Renal cortex interstitium (tissue), 11 donors: ENCODE measurements at regions not wholly inside any gene's neighbourhood (a gene's known extent, or its start where the extent isn't known, plus 50 kb on each side); places are given as distances from the start of the nearest gene placed in this dataset.
"Not testable (repeated sequence)": the region's sequence is repeated elsewhere in the genome, so short reads cannot be mapped to it uniquely, and the experiment has no call there.

ENCODE experiments used
- DNase-seq, 11 donors: peaks; one replicate each; pipeline ENCODE4 v3.0.0-alpha.2; 2013; ENCODE audit warnings: low read depth in 9 of 11, low spot score in 4 of 11; ENCODE audit errors: extremely low read depth in 1 of 11

- DNase-seq = no peak
These were observed 118.3 kb downstream of the EXOC5 start for GRCh38 chr14:57150449-57150848.

- DNase-seq = no peak
These were observed 129.5 kb downstream of the EXOC5 start for GRCh38 chr14:57139173-57139572.

DNA sequence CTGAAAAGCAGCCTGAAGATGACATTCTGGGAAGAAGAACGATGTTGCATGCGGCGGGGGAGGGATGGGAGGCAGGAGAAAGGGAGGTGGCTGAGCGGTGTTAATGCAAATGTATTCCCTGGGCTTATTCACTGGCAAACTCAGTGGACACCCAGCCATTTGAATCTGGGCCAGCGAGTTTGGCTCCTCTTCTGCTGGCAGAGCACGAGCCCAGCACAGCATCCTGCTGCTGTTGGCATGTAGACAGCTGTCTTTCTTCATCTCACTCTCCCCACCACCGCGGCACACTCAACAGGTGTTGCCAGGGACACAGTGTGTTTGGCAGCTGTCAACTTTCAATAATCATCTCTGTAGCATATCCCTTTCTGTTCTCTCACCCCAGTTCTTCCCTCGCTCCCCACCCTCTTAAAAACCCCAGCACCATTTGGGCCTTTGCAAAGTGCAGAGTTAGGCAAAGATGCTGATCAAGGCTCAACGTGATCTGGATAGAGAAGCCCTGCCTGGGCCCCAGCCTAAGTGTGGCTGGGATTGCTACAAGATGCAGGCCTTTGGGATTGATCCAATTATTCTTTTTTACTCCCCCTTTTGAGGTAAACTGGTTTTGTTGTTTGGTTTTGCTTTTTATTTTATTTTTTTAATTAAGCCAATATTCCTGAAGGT lies 131.9 kb downstream of the EXOC5 start:
- DNase-seq = no peak

DNA sequence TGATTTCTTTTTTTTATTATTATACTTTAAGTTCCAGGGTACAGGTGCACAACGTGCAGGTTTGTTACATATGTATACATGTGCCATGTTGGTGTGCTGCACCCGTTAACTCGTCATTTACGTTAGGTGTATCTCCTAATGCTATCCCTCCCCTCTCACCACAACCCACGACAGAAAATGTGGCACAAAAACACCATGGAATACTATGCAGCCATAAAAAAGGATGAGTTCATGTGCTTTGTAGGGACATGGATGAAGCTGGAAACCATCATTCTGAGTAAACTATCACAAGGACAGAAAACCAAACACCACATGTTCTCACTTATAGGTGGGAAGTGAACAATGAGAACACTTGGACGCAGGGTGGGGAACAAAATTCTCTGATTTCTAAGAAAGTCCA lies 140.9 kb downstream of the EXOC5 start:
- not testable (repeated sequence) for DNase-seq

- no peak for DNase-seq
These were observed 146.6 kb downstream of the EXOC5 start for GRCh38 chr14:57122129-57122528.

DNA sequence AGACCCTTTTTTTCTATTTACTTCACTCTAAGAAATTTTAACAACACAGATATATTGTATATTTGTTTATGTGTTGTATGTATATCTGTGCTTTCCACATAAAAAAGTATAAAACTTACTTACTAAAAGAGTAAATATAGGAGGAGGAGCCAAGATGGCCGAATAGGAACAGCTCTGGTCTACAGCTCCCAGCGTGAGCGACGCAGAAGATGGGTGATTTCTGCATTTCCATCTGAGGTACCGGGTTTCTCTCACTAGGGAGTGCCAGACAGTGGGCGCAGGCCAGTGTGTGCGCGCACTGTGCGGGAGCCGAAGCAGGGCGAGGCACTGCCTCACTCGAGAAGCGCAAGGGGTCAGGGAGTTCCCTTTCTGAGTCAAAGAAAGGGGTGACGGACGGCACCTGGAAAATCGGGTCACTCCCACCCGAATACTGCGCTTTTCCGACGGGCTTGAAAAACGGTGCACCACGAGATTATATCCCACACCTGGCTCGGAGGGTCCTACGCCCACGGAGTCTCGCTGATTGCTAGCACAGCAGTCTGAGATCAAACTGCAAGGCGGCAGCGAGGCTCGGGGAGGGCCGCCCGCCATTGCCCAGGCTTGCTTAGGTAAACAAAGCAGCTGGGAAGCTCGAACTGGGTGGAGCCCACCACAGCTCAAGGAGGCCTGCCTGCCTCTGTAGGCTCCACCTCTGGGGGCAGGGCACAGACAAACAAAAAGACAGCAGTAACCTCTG lies 156.5 kb downstream of the EXOC5 start:
- DNase-seq = not testable (repeated sequence)

DNA sequence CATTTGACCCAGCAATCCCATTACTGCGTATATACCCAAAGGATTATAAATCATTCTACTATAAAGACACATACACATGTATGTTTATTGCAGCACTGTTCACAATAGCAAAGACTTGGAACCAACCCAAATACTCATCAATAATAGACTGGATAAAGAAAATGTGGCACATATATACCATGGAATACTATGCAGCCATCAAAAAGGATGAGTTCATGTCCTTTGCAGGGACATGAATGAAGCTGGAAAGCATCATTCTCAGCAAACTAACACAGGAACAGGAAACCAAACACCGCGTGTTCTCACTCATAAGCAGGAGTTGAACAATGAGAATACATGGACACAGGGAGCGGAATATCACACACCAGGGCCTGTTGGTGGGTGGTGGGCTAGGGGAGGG lies 158.3 kb downstream of the EXOC5 start:
- DNase-seq = not testable (repeated sequence)

DNA sequence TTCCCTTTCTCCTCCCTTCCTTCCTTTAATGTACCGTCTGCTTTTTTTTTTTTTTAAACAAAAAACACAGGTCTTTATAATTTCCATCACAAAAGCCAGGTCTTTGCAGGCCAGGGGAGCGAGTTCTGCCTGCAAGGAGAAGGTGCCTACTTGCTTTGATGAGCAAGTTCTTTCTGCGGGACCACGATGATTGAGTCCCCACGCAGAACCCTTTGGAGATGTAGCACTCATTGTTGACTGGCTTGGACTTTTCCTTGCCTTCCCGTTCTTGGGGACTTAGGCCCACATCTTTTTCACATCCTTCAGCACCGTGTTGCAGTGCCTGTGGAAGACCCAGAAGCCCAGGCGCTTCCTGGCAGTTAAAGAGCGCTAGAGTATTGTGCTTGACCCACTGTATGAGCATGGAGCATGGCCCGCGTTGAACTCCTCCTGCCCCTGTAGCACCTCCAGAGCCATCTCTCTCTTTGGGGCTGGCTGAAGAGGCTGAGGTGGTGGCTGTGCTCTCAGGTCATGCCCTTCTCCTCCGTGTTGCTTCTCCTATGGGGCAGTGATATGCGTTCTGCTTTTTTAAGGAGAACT lies 177.6 kb downstream of the EXOC5 start:
- DNase-seq = no peak

GRCh38 chr14:57089901-57090300 lies 178.8 kb downstream of the EXOC5 start:
- DNase-seq = no peak

DNA sequence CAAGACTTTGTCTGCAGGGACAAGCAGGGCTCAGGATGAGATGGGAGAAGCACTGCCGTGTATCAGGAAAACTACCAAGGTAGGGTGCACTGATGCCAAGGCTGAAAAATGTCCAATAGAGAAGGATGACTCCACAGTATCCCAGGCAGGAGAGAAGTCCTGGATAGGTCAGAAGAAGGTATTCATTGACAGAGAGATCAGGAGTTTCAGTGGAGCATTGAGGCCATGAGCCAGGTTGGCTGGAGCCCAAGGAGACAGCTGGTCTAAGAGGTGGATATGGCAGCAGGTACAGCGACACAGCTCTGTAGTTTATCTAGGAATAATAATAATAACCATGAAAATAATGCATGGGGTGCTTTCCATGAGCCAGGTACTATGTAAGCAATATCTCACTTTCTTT lies 180.9 kb downstream of the EXOC5 start:
- no peak for DNase-seq

DNA sequence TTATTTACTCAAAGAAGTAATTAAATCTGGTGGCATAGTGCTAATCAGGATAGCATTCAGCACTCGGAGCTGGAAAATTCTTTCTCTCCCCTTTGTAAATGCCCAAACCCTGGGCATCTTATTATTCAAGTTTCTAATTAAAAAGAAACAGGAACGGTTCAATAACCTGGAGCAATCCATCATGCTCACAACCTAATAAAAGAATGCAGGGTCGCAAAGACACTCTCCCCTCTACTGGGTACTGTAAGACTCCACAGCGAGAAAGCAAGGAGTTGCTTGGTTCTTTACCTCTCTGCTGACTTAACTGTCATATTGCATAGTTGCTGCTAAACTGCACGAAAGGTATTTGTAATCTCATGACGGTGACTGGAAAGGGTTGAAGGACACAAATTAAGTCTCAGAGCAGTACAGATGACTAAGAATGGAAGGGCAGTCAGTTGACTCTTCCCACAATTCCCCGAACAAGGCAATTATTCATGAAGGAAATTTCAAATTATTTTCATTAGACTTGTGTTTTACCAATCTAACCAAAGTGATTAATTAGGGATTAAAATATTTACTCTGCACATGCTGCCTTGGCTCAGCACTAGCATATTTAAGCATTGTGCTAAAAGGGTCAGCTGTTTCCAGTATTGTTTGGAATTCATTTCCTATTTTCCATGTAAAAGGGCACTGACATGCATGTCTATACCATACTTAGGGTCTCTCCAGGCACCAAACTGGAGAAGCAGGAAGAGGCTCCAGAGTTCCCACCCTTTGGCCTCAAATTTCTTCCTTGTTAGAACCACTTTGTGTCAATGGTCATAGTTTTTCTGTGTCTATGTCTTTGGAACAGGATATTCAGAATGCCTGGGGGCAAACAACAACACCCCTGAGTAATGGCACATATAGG lies 182.2 kb downstream of the EXOC5 start:
- no peak for DNase-seq

GRCh38 chr14:57085801-57086200 lies 182.9 kb downstream of the EXOC5 start:
- no peak for DNase-seq

DNA sequence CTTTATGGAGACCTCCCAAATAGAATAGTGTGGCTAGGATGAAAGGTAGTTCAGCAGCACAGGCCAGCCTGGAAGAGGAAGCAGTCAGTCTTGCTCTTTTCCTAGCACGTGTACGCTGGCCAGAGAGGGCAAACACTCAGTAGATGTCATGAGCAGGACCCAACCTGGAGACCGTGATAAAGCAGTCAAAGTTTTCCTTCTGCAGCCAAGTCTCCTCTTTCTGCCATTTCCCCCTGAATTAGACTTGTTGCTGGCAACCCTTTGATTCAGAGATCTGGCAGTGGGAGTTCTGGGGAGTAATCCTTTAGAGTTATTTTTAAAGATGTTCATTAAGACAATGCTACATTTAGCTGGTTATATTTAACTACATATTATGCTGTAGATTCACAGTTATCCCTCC lies 183.7 kb downstream of the EXOC5 start:
- no peak for DNase-seq

DNA sequence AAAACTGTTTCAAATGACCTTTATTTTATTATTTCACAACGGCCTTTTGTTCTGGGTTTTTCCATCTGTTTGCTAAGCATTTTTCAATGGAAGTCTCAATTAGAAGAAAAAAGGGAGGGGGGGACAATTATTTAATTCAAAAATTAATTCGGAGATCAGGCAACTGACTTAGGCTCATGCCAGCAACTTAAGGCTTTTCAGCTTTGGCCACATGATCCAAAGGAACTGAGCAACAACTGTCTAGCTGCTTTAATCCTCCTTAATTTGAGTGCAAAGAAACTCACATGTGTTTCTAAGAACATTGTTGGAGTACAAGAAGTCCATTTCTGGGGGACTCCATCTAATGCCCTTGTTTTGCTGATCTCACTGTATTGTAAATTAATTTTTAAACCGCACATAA lies 188.0 kb downstream of the EXOC5 start:
- no peak for DNase-seq

GRCh38 chr14:57078054-57078453 lies 190.7 kb downstream of the EXOC5 start:
- DNase-seq = no peak

DNA sequence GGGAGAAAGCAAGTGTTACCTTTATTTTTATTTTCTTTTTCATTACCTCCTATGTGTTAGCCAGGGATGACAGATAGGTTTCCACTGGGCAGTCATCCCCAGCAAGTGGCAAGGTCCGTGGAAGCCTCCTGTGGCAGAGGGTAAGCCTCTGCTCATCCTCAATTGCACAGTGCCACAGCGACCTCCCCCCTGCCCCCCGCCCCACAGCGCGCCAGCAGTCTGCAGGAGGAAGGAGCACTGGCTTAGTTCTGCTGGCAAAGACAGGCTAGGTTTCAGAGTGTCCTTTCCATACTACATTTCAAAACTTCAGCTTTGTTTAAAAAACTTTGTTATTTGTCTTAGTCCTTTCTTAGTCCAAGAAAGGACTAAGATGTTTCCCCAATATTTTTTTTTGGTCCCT lies 194.7 kb downstream of the EXOC5 start:
- DNase-seq = no peak

GRCh38 chr14:57071639-57072038 lies 197.1 kb downstream of the EXOC5 start:
- no peak for DNase-seq

GRCh38 chr14:57069702-57070101 lies 199.0 kb downstream of the EXOC5 start:
- DNase-seq = no peak

DNA sequence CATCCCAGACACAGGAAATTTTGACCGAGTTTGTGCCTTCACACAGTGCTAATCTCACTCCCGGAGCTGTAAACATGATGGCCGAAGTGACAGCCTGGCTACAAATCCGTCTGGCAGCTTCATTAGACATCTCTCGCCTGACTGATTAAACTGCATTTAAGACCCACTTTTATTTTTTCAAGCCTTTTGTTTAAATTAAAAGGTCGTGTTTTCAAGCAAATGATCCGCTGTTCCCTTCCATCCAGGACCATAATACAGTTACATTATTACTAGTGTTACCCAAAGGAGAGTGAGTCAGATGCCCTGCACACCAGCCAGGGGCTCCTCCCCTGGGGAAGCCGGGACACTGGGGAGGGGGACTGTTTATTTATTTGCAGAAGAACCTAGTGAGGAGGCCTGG lies 200.2 kb downstream of the EXOC5 start:
- DNase-seq = peak in 2 of 11 donors; percentile 14 to 15
